Ectodermal cell (in vitro differentiated cells): ENCODE measurements at regions not wholly inside any gene's neighbourhood (a gene's known extent, or its start where the extent isn't known, plus 50 kb on each side); places are given as distances from the start of the nearest gene placed in this dataset.

Experiments
- H3K27ac ChIP-seq: 2 replicates; pipeline ENCODE4 v1.7.0; 2013; ENCODE audit warnings: mild to moderate bottlenecking, low read depth, low read length; ENCODE audit not compliant: insufficient read depth, poor library complexity, severe bottlenecking
- H3K27me3 ChIP-seq: 2 replicates; pipeline ENCODE4 v1.7.0; 2013; ENCODE audit warnings: mild to moderate bottlenecking, low read length; ENCODE audit not compliant: insufficient read depth, control insufficient read depth, poor library complexity, severe bottlenecking
- H3K36me3 ChIP-seq: one replicate; pipeline ENCODE4 v1.7.0; 2013; ENCODE audit warnings: low read length; ENCODE audit not compliant: control insufficient read depth, insufficient read depth
- H3K4me1 ChIP-seq: one replicate; pipeline ENCODE4 v1.7.0; 2013; ENCODE audit warnings: low read length; ENCODE audit not compliant: control insufficient read depth, insufficient read depth
- H3K4me3 ChIP-seq: 2 replicates; pipeline ENCODE4 v1.7.0; 2013; ENCODE audit warnings: low read depth, low read length, control low read depth; ENCODE audit not compliant: insufficient read depth
- H3K9me3 ChIP-seq: 2 replicates; pipeline ENCODE4 v1.7.0; 2013; ENCODE audit warnings: mild to moderate bottlenecking, low read length, moderate library complexity; ENCODE audit not compliant: control insufficient read depth
- WGBS, 2 experiments: methylation state at CpG; one replicate each; pipeline ENCODE4 v1.1.7; 2013; ENCODE audit warnings: missing lambda C conversion rate in 2 of 2; 5-methylcytosine and 5-hydroxymethylcytosine counted together

DNA sequence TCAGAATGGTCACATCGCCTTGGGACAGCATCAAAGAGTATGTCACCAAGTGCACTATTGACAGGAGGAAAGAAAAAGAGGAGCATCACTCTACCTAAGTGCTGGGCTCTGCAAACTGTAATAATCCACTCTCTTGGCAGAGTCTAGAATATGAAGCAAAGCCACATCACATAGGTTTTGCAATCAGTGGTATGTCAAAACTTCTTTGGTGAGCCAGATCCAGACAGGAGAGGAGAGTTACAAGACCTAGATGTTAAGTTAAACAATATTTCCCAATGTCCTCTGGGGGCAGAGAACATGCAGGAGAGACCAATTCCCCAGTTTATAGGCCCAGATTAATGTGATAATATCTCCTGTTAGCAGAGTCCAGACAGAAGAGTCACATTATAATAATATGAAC is 1032.6 kb upstream of the AMELY start:
- WGBS, 2 experiments = 67 to 100% methylated on average over 1 of the region's 1 CpG
- no peaks in the 10 kb centered on the region for H3K27me3 ChIP-seq
- no peak overlapping the region for H3K4me3 ChIP-seq
- H3K27ac ChIP-seq = no peak overlapping the region
- H3K4me1 ChIP-seq = no peaks in the 10 kb centered on the region
- H3K9me3 ChIP-seq = no peaks in the 10 kb centered on the region
- H3K36me3 ChIP-seq = no peaks in the 10 kb centered on the region

GRCh38 chrY:7942711-7943110 is 1031.2 kb upstream of the AMELY start:
- no peaks in the 10 kb centered on the region for H3K36me3 ChIP-seq
- 90 to 96% methylated on average over 3 of the region's 3 CpGs for WGBS, 2 experiments
- H3K9me3 ChIP-seq = no peaks in the 10 kb centered on the region
- H3K27me3 ChIP-seq = no peaks in the 10 kb centered on the region
- no peak overlapping the region for H3K4me3 ChIP-seq
- no peak overlapping the region for H3K27ac ChIP-seq
- no peaks in the 10 kb centered on the region for H3K4me1 ChIP-seq

DNA sequence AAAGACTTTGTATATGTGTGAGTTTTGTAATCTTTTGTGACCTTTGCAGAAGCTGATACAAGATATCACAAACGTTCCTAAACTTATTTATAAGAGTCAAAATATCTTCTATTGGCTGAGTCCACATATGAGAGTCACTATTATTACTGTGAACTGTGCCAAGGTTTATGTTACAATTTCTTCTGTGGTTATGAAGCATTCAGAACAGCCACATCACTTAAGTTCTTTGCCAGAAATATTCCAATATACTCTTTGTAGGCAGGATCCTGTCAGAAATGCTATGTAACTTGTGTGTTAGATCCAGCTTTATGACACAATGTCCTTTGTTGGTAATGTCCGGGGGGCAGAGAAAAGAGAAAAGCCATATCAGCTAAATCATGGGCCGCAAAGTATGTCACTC is 1030.3 kb upstream of the AMELY start:
- Histone ChIP-seq H3K27ac (no peak overlapping the region), H3K9me3 (no peaks in the 10 kb centered on the region), H3K4me1 (no peaks in the 10 kb centered on the region), H3K4me3 (no peak overlapping the region), H3K36me3 (no peaks in the 10 kb centered on the region), H3K27me3 (no peaks in the 10 kb centered on the region)
- WGBS, 2 experiments = 92 to 96% methylated on average over 2 of the region's 3 CpGs

- H3K4me1 ChIP-seq = no peaks in the 10 kb centered on the region
- no peak overlapping the region for H3K4me3 ChIP-seq
- WGBS, 2 experiments = 85 to 86% methylated on average over 2 of the region's 2 CpGs
- H3K27ac ChIP-seq = no peak overlapping the region
- H3K36me3 ChIP-seq = no peaks in the 10 kb centered on the region
- no peaks in the 10 kb centered on the region for H3K27me3 ChIP-seq
- H3K9me3 ChIP-seq = no peaks in the 10 kb centered on the region
Measured at GRCh38 chrY:7938982-7939718, 1027.6 kb upstream of the AMELY start.

- Histone ChIP-seq H3K27me3 (no peaks in the 10 kb centered on the region), H3K27ac (no peak overlapping the region), H3K9me3 (no peaks in the 10 kb centered on the region), H3K4me1 (no peaks in the 10 kb centered on the region), H3K36me3 (no peaks in the 10 kb centered on the region), H3K4me3 (no peak overlapping the region)
- WGBS, 2 experiments = 81 to 91% methylated on average over 3 to 4 of the region's 4 CpGs
Measured at GRCh38 chrY:7936831-7937230, 1025.3 kb upstream of the AMELY start.

- Histone ChIP-seq H3K9me3 (no peaks in the 10 kb centered on the region), H3K27me3 (no peaks in the 10 kb centered on the region), H3K27ac (no peak overlapping the region), H3K36me3 (no peaks in the 10 kb centered on the region), H3K4me3 (no peak overlapping the region), H3K4me1 (no peaks in the 10 kb centered on the region)
- WGBS, 2 experiments = 83% methylated on average over 1 of the region's 1 CpG; no CpG with 5 or more reads in 1 of the 2 experiments
Measured at GRCh38 chrY:7936046-7936445, 1024.5 kb upstream of the AMELY start.

DNA sequence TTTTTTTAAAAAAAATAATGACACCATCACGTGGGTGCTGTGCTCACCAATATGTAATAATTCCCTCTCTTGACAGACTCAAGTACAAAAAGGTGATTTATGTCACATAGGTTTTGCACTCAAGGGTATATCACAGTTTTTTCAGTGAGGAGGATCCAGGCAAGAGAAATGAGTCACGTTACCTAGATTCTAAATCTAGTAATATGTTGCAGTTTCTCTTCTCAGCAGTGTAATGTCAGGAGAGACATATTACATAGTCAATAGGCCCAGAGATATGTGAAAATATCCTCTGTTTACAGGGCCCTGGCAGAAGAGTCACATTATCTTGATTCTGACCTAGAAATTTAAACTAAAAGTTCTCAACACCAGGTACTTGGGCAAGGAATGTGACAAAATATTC is 1024.1 kb upstream of the AMELY start:
- no peaks in the 10 kb centered on the region for H3K27me3 ChIP-seq
- H3K4me1 ChIP-seq = no peaks in the 10 kb centered on the region
- H3K9me3 ChIP-seq = no peaks in the 10 kb centered on the region
- WGBS, 2 experiments = 90% methylated on average over 2 of the region's 2 CpGs; no CpG with 5 or more reads in 1 of the 2 experiments
- no peak overlapping the region for H3K4me3 ChIP-seq
- no peak overlapping the region for H3K27ac ChIP-seq
- no peaks in the 10 kb centered on the region for H3K36me3 ChIP-seq

DNA sequence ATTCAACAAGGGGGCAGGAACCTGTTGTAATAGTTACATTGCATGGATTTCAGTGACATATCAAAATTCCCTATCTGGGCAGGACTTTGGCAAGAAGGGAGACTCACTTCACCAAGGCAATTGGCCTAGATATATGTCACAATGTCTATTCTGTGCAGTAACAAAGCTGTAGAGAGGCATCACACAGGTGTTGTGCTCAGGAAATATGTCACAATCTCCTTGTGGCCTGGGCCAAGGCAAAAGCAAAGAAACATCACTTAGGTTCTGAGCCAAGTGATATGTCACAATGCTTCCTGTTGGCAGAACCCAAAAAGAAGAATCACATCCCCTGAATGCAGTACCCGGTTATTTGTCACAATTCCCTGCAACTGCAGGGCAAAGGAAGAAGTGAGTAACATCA is 1020.9 kb upstream of the AMELY start:
- H3K4me3 ChIP-seq = no peak overlapping the region
- no peaks in the 10 kb centered on the region for H3K36me3 ChIP-seq
- WGBS, 2 experiments = 90 to 91% methylated on average over 1 of the region's 1 CpG
- no peaks in the 10 kb centered on the region for H3K9me3 ChIP-seq
- H3K4me1 ChIP-seq = no peaks in the 10 kb centered on the region
- H3K27me3 ChIP-seq = no peaks in the 10 kb centered on the region
- H3K27ac ChIP-seq = no peak overlapping the region

DNA sequence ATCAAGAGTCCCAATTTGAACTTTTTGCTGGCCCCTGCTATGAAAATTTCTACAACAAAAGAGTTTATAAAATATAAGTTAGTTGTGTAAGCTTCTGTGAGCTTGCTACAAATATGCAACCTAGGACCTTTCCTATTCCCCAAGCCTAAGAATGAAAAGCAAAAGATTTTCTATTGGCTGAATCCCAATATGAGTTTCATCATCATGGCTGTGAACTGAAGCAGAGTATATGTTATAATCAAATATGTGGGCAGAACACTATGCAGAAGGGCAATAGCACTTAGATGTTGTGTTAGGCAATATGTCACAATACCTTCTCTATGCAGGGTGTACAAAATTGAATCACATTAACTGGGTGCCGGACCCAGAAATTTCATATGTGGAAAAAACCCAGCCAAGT is 1018.3 kb upstream of the AMELY start:
- no peaks in the 10 kb centered on the region for H3K4me1 ChIP-seq
- WGBS, 2 experiments = 90 to 100% methylated on average over 1 of the region's 1 CpG
- H3K9me3 ChIP-seq = no peaks in the 10 kb centered on the region
- no peak overlapping the region for H3K27ac ChIP-seq
- H3K27me3 ChIP-seq = no peaks in the 10 kb centered on the region
- no peak overlapping the region for H3K4me3 ChIP-seq
- no peaks in the 10 kb centered on the region for H3K36me3 ChIP-seq

DNA sequence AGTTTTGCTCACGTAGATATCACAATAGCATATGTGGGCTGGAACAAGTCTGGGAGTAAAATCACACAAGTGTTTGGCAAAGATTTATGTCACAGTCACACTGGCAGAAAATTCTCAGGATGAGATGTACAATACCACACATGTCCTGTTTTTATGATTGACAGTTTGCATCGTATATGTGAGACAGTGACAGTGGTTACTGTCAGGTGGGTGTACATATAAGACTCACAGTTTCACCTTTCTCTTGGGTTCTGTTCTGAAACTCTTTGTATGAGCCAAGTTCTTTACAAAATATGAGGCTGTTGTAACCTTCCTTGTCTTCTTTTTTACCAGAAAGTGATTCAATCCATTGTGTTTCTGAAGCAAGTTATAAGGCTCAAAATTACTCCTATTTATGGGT is 1012.5 kb upstream of the AMELY start:
- Histone ChIP-seq H3K27ac (no peak overlapping the region), H3K36me3 (no peaks in the 10 kb centered on the region), H3K4me1 (no peaks in the 10 kb centered on the region), H3K9me3 (no peaks in the 10 kb centered on the region), H3K4me3 (no peak overlapping the region), H3K27me3 (no peaks in the 10 kb centered on the region)
- 92 to 100% methylated on average over 2 of the region's 2 CpGs for WGBS, 2 experiments
